Kidney epithelial cell (primary cell): ENCODE measurements at regions not wholly inside any gene's neighbourhood (a gene's known extent, or its start where the extent isn't known, plus 50 kb on each side); places are given as distances from the start of the nearest gene placed in this dataset.
"Not testable (repeated sequence)": the region's sequence is repeated elsewhere in the genome, so short reads cannot be mapped to it uniquely, and the experiment has no call there.

Source experiments
- DNase-seq: peaks from one replicate; pipeline ENCODE4 v3.0.0-alpha.2; 2010; ENCODE audit warnings: low read depth
- H3K27me3 ChIP-seq: 2 replicates; pipeline ENCODE4 v1.6.0; 2011; ENCODE audit warnings: low read length; ENCODE audit not compliant: control insufficient read depth, insufficient read depth
- H3K36me3 ChIP-seq: 2 replicates; pipeline ENCODE4 v1.5.1; 2011; ENCODE audit warnings: low read length; ENCODE audit not compliant: control insufficient read depth, insufficient read depth
- H3K4me3 ChIP-seq: 2 replicates; pipeline ENCODE4 v1.5.1; 2011; ENCODE audit warnings: low read depth, mild to moderate bottlenecking, control low read depth, low read length
- CTCF ChIP-seq: IDR thresholded peaks from 2 replicates; pipeline ENCODE4 v1.5.1; 2011; ENCODE audit warnings: mild to moderate bottlenecking, moderate library complexity, low read length, control low read depth, inconsistent platforms; ENCODE audit not compliant: insufficient read depth, poor library complexity, severe bottlenecking

- no peaks in the 10 kb centered on the region for H3K36me3 ChIP-seq
- no peak overlapping the region for H3K4me3 ChIP-seq
- no peak for TF ChIP-seq CTCF
- no peaks in the 10 kb centered on the region for H3K27me3 ChIP-seq
- no peak for DNase-seq
Observed at GRCh38 chr20:53773792-53774401, 180.3 kb upstream of the ZNF217 start.

GRCh38 chr20:53773066-53773791, 179.6 kb upstream of the ZNF217 start:
- H3K36me3 ChIP-seq, H3K27me3 ChIP-seq, H3K4me3 ChIP-seq: not testable (repeated sequence)

GRCh38 chr20:53769041-53769440, 175.4 kb upstream of the ZNF217 start:
- no peak for TF ChIP-seq CTCF
- no peak for DNase-seq
- no peaks in the 10 kb centered on the region for H3K36me3 ChIP-seq
- H3K4me3 ChIP-seq = no peak overlapping the region
- no peaks in the 10 kb centered on the region for H3K27me3 ChIP-seq

More at GRCh38 chr20:53773066-53773791, 179.6 kb upstream of the ZNF217 start:
- DNase-seq = not testable (repeated sequence)

- DNase-seq = no peak
- TF ChIP-seq CTCF = no peak
- Histone ChIP-seq H3K36me3 (no peaks in the 10 kb centered on the region), H3K27me3 (no peaks in the 10 kb centered on the region), H3K4me3 (no peak overlapping the region)
Observed at GRCh38 chr20:53768329-53768728, 174.7 kb upstream of the ZNF217 start.

- H3K36me3 ChIP-seq = no peaks in the 10 kb centered on the region
- TF ChIP-seq CTCF = no peak
- no peaks in the 10 kb centered on the region for H3K27me3 ChIP-seq
- no peak overlapping the region for H3K4me3 ChIP-seq
- DNase-seq = no peak
Observed at GRCh38 chr20:53767206-53767930, 173.7 kb upstream of the ZNF217 start.

GRCh38 chr20:53764415-53764800, 170.8 kb upstream of the ZNF217 start:
- no peak for DNase-seq
- H3K36me3 ChIP-seq = no peaks in the 10 kb centered on the region

More at GRCh38 chr20:53764415-53764800, 170.8 kb upstream of the ZNF217 start:
- TF ChIP-seq CTCF = no peak
- Histone ChIP-seq H3K27me3 (no peaks in the 10 kb centered on the region), H3K4me3 (no peak overlapping the region)
